Sigmoid colon (tissue), 6 donors: ENCODE measurements at regions not wholly inside any gene's neighbourhood (a gene's known extent, or its start where the extent isn't known, plus 50 kb on each side); places are given as distances from the start of the nearest gene placed in this dataset.

Experiments used
- DNase-seq: peaks from one replicate; pipeline ENCODE4 v3.0.0-alpha.2; 2019
- H3K27ac ChIP-seq, 4 donors: fragments of 200-600 bp; sonication (generic); one replicate each; pipeline ENCODE4 v1.5.1; 2016 to 2019; ENCODE audit warnings: mild to moderate bottlenecking in 1 of 4
- H3K27me3 ChIP-seq, 3 donors: fragments of 200-600 bp; sonication (generic); one replicate each; pipeline ENCODE4 v1.5.1; 2019; ENCODE audit warnings: mild to moderate bottlenecking in 1 of 3
- H3K36me3 ChIP-seq, 4 donors: fragments of 200-600 bp; sonication (generic); one replicate each; pipeline ENCODE4 v1.5.1; 2016 to 2019
- H3K4me1 ChIP-seq, 4 donors: fragments of 200-600 bp; sonication (generic); one replicate each; pipeline ENCODE4 v1.5.1; 2017 to 2019
- H3K4me3 ChIP-seq, 4 donors: fragments of 200-600 bp; sonication (generic); one replicate each; pipeline ENCODE4 v1.5.1; 2017 to 2019; ENCODE audit warnings: mild to moderate bottlenecking in 2 of 4, moderate library complexity in 1 of 4
- H3K9me3 ChIP-seq, 4 donors: fragments of 200-600 bp in 3 of 4; sonication (generic) in 3 of 4; one replicate each; pipeline versions ENCODE4 v1.5.1 to v1.6.1; 2013 to 2019
- CTCF ChIP-seq, 4 experiments: fragments of 450-650 bp in 3 of 4; fragments of 200-600 bp in 1 of 4; IDR thresholded peaks; one replicate each; pipeline ENCODE4 v1.5.1; 2016 to 2019; ENCODE audit warnings: antibody characterized with exemption in 4 of 4, mild to moderate bottlenecking in 3 of 4, moderate library complexity in 2 of 4
- EP300 ChIP-seq, 4 donors: sonication (generic); formaldehyde crosslinking; IDR thresholded peaks; one replicate each; pipeline ENCODE4 v1.6.1; 2017; ENCODE audit warnings: antibody characterized with exemption in 4 of 4
- POLR2A ChIP-seq, 2 donors: fragments of 450-650 bp; IDR thresholded peaks; one replicate each; pipeline ENCODE4 v1.6.1; 2016; ENCODE audit warnings: antibody characterized with exemption in 2 of 2, mild to moderate bottlenecking in 2 of 2, moderate library complexity in 2 of 2
- POLR2AphosphoS5 ChIP-seq, 4 donors: sonication (generic); formaldehyde crosslinking; IDR thresholded peaks; one replicate each; pipeline ENCODE4 v1.6.1; 2017; ENCODE audit warnings: antibody characterized with exemption in 4 of 4
- WGBS, 2 donors: extraction: QIAGEN DNeasy Blood & Tissue Kit; methylation state at CpG; one replicate each; pipeline ENCODE4 v1.1.7; 2013; 5-methylcytosine and 5-hydroxymethylcytosine counted together
- intact Hi-C: fragments of 100-400 bp; cut with DNase I; formaldehyde crosslinking; loops from one replicate; pipeline ENCODE4 v1.15.1; 2023
- donor health status: healthy with polysubstance abuse.
- donor health status: healthy.

GRCh38 chr5:29879401-29879800 lies 1314.1 kb upstream of the CDH6 start:
- Histone ChIP-seq H3K27me3 (no peaks in the 10 kb centered on the region), H3K4me3 (no peak overlapping the region), H3K36me3 (no peaks in the 10 kb centered on the region), H3K27ac (no peak overlapping the region), H3K4me1 (no peaks in the 10 kb centered on the region), H3K9me3 (no peaks in the 10 kb centered on the region)
- intact Hi-C loops: no loop called here
- TF ChIP-seq CTCF (IDR thresholded peaks at IDR 0.05) (no peak), EP300 (IDR thresholded peaks at IDR 0.05) (no peak), POLR2AphosphoS5 (IDR thresholded peaks at IDR 0.05) (no peak), POLR2A (IDR thresholded peaks at IDR 0.05) (no peak)
- DNase-seq: no peak
- WGBS, 2 donors: 64 to 71% methylated on average over 6 of the region's 6 CpGs

DNA sequence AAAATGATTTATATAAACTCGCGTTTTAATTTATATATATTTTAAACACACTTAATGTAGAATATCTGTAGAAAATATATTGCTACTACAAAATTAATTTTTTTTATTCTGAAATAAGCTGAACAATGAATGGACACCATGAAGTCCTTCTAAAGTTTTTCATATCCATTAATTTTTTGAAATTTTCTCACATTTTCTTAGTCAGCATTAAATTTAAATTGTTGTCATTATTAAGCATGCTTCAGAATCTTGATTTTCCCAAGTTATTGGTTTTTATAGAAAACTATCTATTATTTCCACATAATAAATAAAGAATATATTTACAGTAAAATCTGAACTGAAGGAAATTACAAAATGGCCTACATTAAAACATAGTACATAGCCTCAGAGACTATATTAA lies 1314.9 kb upstream of the CDH6 start:
- DNase-seq: no peak
- intact Hi-C loops: no loop called here
- Histone ChIP-seq H3K9me3 (no peaks in the 10 kb centered on the region), H3K36me3 (no peaks in the 10 kb centered on the region), H3K27me3 (no peaks in the 10 kb centered on the region), H3K27ac (no peak overlapping the region), H3K4me1 (no peaks in the 10 kb centered on the region), H3K4me3 (no peak overlapping the region)
- 98 to 99% methylated on average over 2 of the region's 2 CpGs for WGBS, 2 donors
- TF ChIP-seq CTCF (IDR thresholded peaks at IDR 0.05) (no peak), EP300 (IDR thresholded peaks at IDR 0.05) (no peak), POLR2A (IDR thresholded peaks at IDR 0.05) (no peak), POLR2AphosphoS5 (IDR thresholded peaks at IDR 0.05) (no peak)

- intact Hi-C loops: no loop called here
- no peaks in the 10 kb centered on the region for H3K9me3 ChIP-seq
- no peak for DNase-seq
- no peaks in the 10 kb centered on the region for H3K27me3 ChIP-seq
- H3K27ac ChIP-seq: no peak overlapping the region
- H3K4me1 ChIP-seq: no peaks in the 10 kb centered on the region
- no peaks in the 10 kb centered on the region for H3K36me3 ChIP-seq
- TF ChIP-seq EP300 (IDR thresholded peaks at IDR 0.05) (no peak), CTCF (IDR thresholded peaks at IDR 0.05) (no peak), POLR2AphosphoS5 (IDR thresholded peaks at IDR 0.05) (no peak), POLR2A (IDR thresholded peaks at IDR 0.05) (no peak)
- H3K4me3 ChIP-seq: no peak overlapping the region
- WGBS, 2 donors: 66 to 77% methylated on average over 2 of the region's 2 CpGs
Measured at GRCh38 chr5:29867155-29867554, 1326.3 kb upstream of the CDH6 start.

DNA sequence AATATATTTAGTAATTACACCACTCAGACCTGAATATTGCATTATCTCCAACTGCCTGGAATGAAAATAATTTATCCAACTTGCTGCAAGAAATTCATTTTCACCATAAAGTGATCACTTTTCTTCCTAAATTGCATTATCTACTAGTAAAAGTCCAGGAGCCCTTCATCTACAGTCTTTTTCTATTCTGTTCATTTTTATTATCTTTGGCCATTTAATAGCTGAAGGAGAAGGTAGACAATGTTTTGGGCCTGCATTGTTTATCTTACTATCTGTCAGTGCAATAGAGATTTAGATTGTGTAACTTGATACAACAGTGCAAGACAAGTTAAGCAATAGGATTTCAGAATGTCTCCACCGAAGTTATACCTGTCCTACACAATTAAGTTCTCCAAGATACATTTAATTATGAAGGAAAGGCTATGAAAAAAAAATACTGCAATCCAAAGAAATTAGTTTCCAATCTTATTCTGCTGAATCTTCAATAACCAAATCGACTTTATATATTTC lies 1339.7 kb upstream of the CDH6 start:
- Histone ChIP-seq H3K4me1 (no peaks in the 10 kb centered on the region), H3K27me3 (no peaks in the 10 kb centered on the region), H3K36me3 (no peaks in the 10 kb centered on the region), H3K9me3 (no peaks in the 10 kb centered on the region), H3K4me3 (no peak overlapping the region), H3K27ac (no peak overlapping the region)
- 52 to 59% methylated on average over 2 of the region's 2 CpGs for WGBS, 2 donors
- no peak for DNase-seq
- TF ChIP-seq POLR2A (IDR thresholded peaks at IDR 0.05): no peak
- TF ChIP-seq POLR2AphosphoS5 (IDR thresholded peaks at IDR 0.05): no peak
- no peak for TF ChIP-seq CTCF (IDR thresholded peaks at IDR 0.05)
- no peak for TF ChIP-seq EP300 (IDR thresholded peaks at IDR 0.05)
- intact Hi-C loops: no loop called here

GRCh38 chr5:29852329-29852728 lies 1341.2 kb upstream of the CDH6 start:
- 89 to 92% methylated on average over 2 of the region's 2 CpGs for WGBS, 2 donors
- Histone ChIP-seq H3K27ac (no peak overlapping the region), H3K27me3 (no peaks in the 10 kb centered on the region), H3K4me1 (no peaks in the 10 kb centered on the region), H3K4me3 (no peak overlapping the region), H3K36me3 (no peaks in the 10 kb centered on the region), H3K9me3 (no peaks in the 10 kb centered on the region)
- intact Hi-C loops: no loop called here
- TF ChIP-seq CTCF (IDR thresholded peaks at IDR 0.05) (no peak), POLR2AphosphoS5 (IDR thresholded peaks at IDR 0.05) (no peak), EP300 (IDR thresholded peaks at IDR 0.05) (no peak), POLR2A (IDR thresholded peaks at IDR 0.05) (no peak)
- no peak for DNase-seq
